ENCODE measurements at regions not wholly inside any gene's neighbourhood (a gene's known extent, or its start where the extent isn't known, plus 50 kb on each side); places are given as distances from the start of the nearest gene placed in this dataset.

DNA sequence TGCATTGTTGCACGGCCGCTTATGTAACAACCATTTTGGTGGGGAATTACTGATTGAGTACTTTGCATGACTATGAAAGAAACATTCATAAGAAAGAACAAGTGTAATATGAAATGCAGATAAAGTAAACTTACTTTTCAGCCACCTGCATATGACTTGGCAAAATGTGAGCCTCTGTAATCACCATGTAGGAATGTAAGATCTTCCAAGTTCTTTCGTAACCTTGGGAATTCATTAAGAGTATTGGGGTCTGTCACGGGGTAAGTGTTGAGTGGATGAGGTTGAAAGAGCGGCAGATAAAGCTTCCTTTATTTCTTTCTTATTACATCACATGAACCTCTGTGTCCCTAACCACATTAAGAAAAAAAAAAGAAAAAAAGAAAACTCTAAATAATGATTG, 348.5 kb upstream of the NR3C2 start:
- TF ChIP-seq, protein P1, sequence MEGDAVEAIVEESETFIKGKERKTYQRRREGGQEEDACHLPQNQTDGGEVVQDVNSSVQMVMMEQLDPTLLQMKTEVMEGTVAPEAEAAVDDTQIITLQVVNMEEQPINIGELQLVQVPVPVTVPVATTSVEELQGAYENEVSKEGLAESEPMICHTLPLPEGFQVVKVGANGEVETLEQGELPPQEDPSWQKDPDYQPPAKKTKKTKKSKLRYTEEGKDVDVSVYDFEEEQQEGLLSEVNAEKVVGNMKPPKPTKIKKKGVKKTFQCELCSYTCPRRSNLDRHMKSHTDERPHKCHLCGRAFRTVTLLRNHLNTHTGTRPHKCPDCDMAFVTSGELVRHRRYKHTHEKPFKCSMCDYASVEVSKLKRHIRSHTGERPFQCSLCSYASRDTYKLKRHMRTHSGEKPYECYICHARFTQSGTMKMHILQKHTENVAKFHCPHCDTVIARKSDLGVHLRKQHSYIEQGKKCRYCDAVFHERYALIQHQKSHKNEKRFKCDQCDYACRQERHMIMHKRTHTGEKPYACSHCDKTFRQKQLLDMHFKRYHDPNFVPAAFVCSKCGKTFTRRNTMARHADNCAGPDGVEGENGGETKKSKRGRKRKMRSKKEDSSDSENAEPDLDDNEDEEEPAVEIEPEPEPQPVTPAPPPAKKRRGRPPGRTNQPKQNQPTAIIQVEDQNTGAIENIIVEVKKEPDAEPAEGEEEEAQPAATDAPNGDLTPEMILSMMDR (IDR thresholded peaks at IDR 0.05): no peak
- Mint-ChIP-seq H3K36me3 (ENCODE audit: low read depth) (no peaks in the 10 kb centered on the region), H3K4me3 (no peak overlapping the region), H3K27ac (no peak overlapping the region), H3K4me1 (peaks cover 9% of the 10 kb centered on the region), H3K27me3 (ENCODE audit: low read depth, poor library complexity) (no peaks in the 10 kb centered on the region), H3K9me3 (no peaks in the 10 kb centered on the region)
- no peak for DNase-seq

DNA sequence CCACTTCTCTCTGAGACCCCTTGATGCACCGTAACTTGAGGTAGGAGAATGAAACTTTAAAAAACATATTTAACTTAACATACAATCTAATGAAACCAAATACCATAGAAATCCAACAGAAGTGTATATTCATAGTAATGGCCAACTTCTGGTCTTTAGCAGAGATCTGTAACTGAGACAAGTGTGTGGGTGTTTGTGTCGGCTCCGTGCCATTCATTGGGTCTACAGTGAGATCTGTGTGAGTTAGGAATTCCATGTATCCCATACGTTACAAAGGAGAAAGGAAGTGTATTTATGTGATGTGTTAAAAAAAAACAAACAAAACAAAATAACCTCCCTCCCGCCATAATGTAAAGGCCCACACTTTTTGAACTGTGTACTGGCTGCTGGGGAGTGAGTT, 348.0 kb upstream of the NR3C2 start:
- H3K27me3 Mint-ChIP-seq (ENCODE audit: low read depth, poor library complexity): no peaks in the 10 kb centered on the region
- H3K9me3 Mint-ChIP-seq: no peaks in the 10 kb centered on the region
- peaks cover 9% of the 10 kb centered on the region for H3K4me1 Mint-ChIP-seq
- no peak for DNase-seq
- TF ChIP-seq, protein P1 (IDR thresholded peaks at IDR 0.05): no peak
- no peak overlapping the region for H3K4me3 Mint-ChIP-seq
- H3K36me3 Mint-ChIP-seq (ENCODE audit: low read depth): no peaks in the 10 kb centered on the region
- H3K27ac Mint-ChIP-seq: no peak overlapping the region

DNA sequence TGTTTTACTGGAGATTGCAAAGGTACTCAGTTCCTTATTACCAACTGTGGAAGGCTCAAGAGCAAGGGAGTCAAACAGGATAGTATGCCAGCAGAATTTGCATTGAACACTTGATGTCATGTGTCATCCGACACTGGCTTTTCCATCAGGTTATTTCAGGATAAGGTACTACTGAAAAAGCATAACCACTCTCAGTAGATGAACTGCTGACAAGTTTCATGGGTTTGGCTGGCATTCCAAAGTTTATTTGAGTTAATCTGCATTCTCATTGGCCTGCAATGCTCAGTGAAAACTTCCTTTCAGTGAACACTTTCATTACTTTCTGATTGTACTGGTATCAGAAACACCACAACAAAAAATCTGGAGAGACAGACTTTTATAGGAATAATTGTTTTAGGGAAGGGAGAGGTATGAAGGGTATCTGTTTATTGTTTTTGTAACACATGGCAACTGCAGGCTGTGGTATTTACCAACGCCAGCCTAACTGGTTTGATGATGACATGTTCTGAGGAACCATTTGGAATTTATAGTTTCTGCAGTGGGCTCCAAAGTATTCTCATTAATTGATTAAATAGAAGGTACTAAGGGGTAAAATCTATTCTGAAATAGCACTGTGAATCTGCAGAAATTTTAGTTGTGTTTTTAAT, 345.7 kb upstream of the NR3C2 start:
- no peak for DNase-seq
- Mint-ChIP-seq H3K4me3 (no peak overlapping the region), H3K36me3 (ENCODE audit: low read depth) (no peaks in the 10 kb centered on the region), H3K27ac (no peak overlapping the region), H3K4me1 (peaks cover 9% of the 10 kb centered on the region), H3K9me3 (no peaks in the 10 kb centered on the region), H3K27me3 (ENCODE audit: low read depth, poor library complexity) (no peaks in the 10 kb centered on the region)
- TF ChIP-seq, protein P1 (IDR thresholded peaks at IDR 0.05): no peak

DNA sequence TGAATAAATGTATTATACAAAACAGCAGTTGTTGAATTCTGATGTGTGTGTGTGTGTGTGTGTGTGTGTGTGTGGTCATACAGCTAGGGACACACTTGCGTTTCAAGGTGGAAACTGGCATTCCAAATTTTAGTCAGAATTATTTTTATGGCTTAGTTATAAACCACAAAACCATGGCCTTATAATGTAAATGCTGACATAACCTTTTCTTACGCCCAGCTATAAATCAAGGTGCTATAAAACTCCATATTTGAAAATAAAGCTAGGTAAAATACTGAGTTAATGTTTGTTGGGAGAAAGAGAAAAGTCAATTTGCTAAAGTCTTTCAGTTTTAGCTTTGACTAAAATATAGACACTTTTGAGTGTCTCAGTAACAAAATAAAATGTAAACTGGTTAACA, 345.1 kb upstream of the NR3C2 start:
- TF ChIP-seq, protein P1 (IDR thresholded peaks at IDR 0.05): no peak
- Mint-ChIP-seq H3K27ac (no peak overlapping the region), H3K4me3 (no peak overlapping the region), H3K36me3 (ENCODE audit: low read depth) (no peaks in the 10 kb centered on the region), H3K9me3 (no peaks in the 10 kb centered on the region), H3K27me3 (ENCODE audit: low read depth, poor library complexity) (no peaks in the 10 kb centered on the region), H3K4me1 (peaks cover 9% of the 10 kb centered on the region)
- no peak for DNase-seq

DNA sequence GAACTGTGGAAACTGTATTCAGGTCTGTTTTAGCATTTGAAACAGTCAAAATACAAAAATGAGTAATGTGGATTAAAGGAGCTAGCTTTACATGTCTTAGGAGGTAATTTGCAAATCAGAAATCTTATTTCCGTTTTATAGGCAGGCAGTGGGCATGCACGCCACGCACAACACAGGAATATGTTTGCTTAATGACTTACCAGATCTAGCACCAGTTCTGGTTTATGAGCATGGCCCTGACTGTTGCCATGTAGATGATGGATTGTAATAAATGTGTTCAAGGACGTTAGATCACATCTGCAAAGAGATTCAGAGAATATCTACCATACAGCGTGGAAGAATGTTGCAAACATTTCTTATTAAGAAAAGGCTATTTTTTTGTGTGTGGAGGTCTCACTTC, 344.5 kb upstream of the NR3C2 start:
- H3K36me3 Mint-ChIP-seq (ENCODE audit: low read depth): no peaks in the 10 kb centered on the region
- peaks cover 9% of the 10 kb centered on the region for H3K4me1 Mint-ChIP-seq
- no peaks in the 10 kb centered on the region for H3K9me3 Mint-ChIP-seq
- no peak overlapping the region for H3K4me3 Mint-ChIP-seq
- DNase-seq: no peak
- H3K27me3 Mint-ChIP-seq (ENCODE audit: low read depth, poor library complexity): no peaks in the 10 kb centered on the region
- no peak overlapping the region for H3K27ac Mint-ChIP-seq
- TF ChIP-seq, protein P1 (IDR thresholded peaks at IDR 0.05): no peak

DNA sequence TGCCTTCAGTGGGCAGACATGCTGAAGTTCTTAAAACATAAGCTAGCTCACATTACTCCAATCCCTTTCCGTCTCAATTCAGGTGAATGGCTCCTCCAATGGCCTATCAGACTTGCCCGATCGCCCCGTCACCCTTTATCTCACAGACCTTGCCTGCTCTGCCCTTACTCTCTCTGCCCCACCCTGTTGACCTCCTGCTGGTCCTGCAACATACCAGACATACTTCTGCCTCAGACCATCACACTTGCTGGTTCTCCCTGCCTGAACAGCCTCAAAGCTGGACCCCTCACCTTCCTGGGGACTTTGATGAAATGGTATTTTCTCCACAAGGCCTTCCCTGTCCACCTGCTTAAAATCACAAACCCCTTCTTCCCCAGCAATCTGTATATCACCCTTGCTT, 340.1 kb upstream of the NR3C2 start:
- TF ChIP-seq, protein P1 (IDR thresholded peaks at IDR 0.05): no peak
- Mint-ChIP-seq H3K27ac (no peak overlapping the region), H3K9me3 (no peaks in the 10 kb centered on the region), H3K36me3 (ENCODE audit: low read depth) (no peaks in the 10 kb centered on the region), H3K27me3 (ENCODE audit: low read depth, poor library complexity) (peaks cover 3% of the 10 kb centered on the region), H3K4me1 (peaks cover under 1% of the 10 kb centered on the region), H3K4me3 (no peak overlapping the region)
- peak; percentile 13 for DNase-seq

All from nephron progenitor cell (in vitro differentiated cells).